ENCODE measurements at regions not wholly inside any gene's neighbourhood (a gene's known extent, or its start where the extent isn't known, plus 50 kb on each side); places are given as distances from the start of the nearest gene placed in this dataset.

- peak in 1 of 2 donors; percentile 4 for DNase-seq
- no peaks in the 10 kb centered on the region for H3K4me1 ChIP-seq (ENCODE audit: control insufficient read depth, insufficient read depth, low read length)
- no peaks in the 10 kb centered on the region for H3K36me3 ChIP-seq (ENCODE audit: control insufficient read depth, insufficient read depth, low read length)
- H3K27ac ChIP-seq (ENCODE audit: low read length), result no peak overlapping the region
- WGBS (ENCODE audit: insufficient coverage, low lambda C conversion rate), result no CpG with 5 or more reads among the region's 6 CpGs
- no peaks in the 10 kb centered on the region for H3K9me3 ChIP-seq (ENCODE audit: control insufficient read depth, low read depth, low read length)
- no peaks in the 10 kb centered on the region for H3K27me3 ChIP-seq (ENCODE audit: control insufficient read depth, insufficient read depth, low read length)
- no peak overlapping the region for H3K4me3 ChIP-seq (ENCODE audit: low read length)
Observed at GRCh38 chr6:91029211-91029610, 442.3 kb upstream of the MAP3K7 start.

GRCh38 chr6:91023529-91023928, 436.7 kb upstream of the MAP3K7 start:
- DNase-seq, result no peak
- no peaks in the 10 kb centered on the region for H3K36me3 ChIP-seq (ENCODE audit: control insufficient read depth, insufficient read depth, low read length)
- H3K9me3 ChIP-seq (ENCODE audit: control insufficient read depth, low read depth, low read length), result no peaks in the 10 kb centered on the region
- H3K27me3 ChIP-seq (ENCODE audit: control insufficient read depth, insufficient read depth, low read length), result no peaks in the 10 kb centered on the region
- H3K4me3 ChIP-seq (ENCODE audit: low read length), result no peak overlapping the region
- H3K4me1 ChIP-seq (ENCODE audit: control insufficient read depth, insufficient read depth, low read length), result no peaks in the 10 kb centered on the region
- H3K27ac ChIP-seq (ENCODE audit: low read length), result no peak overlapping the region

- no peaks in the 10 kb centered on the region for H3K36me3 ChIP-seq (ENCODE audit: control insufficient read depth, insufficient read depth, low read length)
- DNase-seq, result no peak
- no peaks in the 10 kb centered on the region for H3K9me3 ChIP-seq (ENCODE audit: control insufficient read depth, low read depth, low read length)
- no CpG with 5 or more reads among the region's 1 CpG for WGBS (ENCODE audit: insufficient coverage, low lambda C conversion rate)
- no peaks in the 10 kb centered on the region for H3K27me3 ChIP-seq (ENCODE audit: control insufficient read depth, insufficient read depth, low read length)
- H3K4me1 ChIP-seq (ENCODE audit: control insufficient read depth, insufficient read depth, low read length), result no peaks in the 10 kb centered on the region
- no peak overlapping the region for H3K4me3 ChIP-seq (ENCODE audit: low read length)
- H3K27ac ChIP-seq (ENCODE audit: low read length), result no peak overlapping the region
Observed at GRCh38 chr6:91020744-91021143, 433.9 kb upstream of the MAP3K7 start.

DNA sequence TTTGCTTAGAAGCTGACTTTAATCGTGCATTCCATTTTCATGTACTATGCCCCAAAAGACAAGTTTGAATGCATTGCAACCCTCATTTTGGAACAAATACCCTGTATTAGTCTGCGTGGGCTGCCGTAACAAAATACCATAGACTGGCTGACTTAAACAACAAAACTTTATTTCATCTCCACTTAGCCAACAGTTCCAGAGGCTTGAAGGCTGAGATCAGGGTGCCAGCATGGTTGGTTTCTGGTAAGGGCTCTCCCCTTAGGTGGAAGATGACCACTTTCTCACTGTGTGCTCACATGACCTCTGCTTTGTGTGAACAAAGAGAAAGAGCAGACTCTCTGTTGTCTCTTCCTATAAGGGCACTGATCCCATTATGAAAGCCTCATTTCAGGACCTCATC, 431.7 kb upstream of the MAP3K7 start:
- Histone ChIP-seq H3K27me3 (ENCODE audit: control insufficient read depth, insufficient read depth, low read length) (no peaks in the 10 kb centered on the region), H3K4me1 (ENCODE audit: control insufficient read depth, insufficient read depth, low read length) (no peaks in the 10 kb centered on the region), H3K36me3 (ENCODE audit: control insufficient read depth, insufficient read depth, low read length) (no peaks in the 10 kb centered on the region), H3K9me3 (ENCODE audit: control insufficient read depth, low read depth, low read length) (no peaks in the 10 kb centered on the region), H3K27ac (ENCODE audit: low read length) (no peak overlapping the region), H3K4me3 (ENCODE audit: low read length) (no peak overlapping the region)
- DNase-seq, result no peak
- WGBS (ENCODE audit: insufficient coverage, low lambda C conversion rate), result no CpG with 5 or more reads among the region's 3 CpGs

DNA sequence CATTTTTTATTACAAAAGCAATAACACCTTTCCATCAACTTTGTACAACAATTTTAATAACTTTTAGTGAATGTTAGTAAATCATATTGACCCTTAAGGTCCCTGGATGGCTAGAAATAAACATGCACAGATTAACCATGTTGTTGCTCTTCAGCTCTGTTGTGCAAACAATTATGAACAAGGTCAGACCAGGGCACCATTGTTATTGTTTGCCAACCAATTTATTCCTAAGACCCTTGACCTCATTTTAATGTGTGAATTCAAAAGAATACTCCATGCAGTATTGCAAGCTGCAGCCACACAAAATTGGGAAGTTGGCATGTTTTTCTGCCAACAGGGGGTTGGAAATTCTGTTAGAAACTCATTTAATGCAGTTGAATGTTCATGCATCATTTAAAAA, 426.6 kb upstream of the MAP3K7 start:
- no peak overlapping the region for H3K4me3 ChIP-seq (ENCODE audit: low read length)
- no peaks in the 10 kb centered on the region for H3K36me3 ChIP-seq (ENCODE audit: control insufficient read depth, insufficient read depth, low read length)
- H3K4me1 ChIP-seq (ENCODE audit: control insufficient read depth, insufficient read depth, low read length), result no peaks in the 10 kb centered on the region
- no peaks in the 10 kb centered on the region for H3K9me3 ChIP-seq (ENCODE audit: control insufficient read depth, low read depth, low read length)
- H3K27ac ChIP-seq (ENCODE audit: low read length), result no peak overlapping the region
- DNase-seq, result no peak
- H3K27me3 ChIP-seq (ENCODE audit: control insufficient read depth, insufficient read depth, low read length), result no peaks in the 10 kb centered on the region

DNA sequence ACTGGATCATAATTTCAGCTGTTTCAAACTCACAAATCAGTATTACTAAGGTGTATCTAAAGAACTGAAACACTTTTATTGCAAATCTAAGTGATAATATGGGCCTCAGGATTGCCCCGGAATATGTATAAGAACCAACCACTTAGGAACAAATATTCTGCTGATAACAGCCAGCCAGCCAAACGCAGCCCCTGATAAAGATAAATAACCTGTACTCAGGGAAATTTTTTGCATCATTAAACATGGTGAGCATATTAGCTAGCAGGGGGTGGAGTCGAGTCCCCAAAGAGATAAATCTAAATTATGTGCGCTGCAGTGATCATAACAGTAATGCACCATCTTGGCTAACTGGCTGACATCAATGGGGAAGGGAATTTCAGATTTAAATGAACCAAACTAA, 410.2 kb upstream of the MAP3K7 start:
- Histone ChIP-seq H3K4me3 (ENCODE audit: low read length) (no peak overlapping the region), H3K4me1 (ENCODE audit: control insufficient read depth, insufficient read depth, low read length) (no peaks in the 10 kb centered on the region), H3K27me3 (ENCODE audit: control insufficient read depth, insufficient read depth, low read length) (no peaks in the 10 kb centered on the region), H3K9me3 (ENCODE audit: control insufficient read depth, low read depth, low read length) (no peaks in the 10 kb centered on the region), H3K27ac (ENCODE audit: low read length) (no peak overlapping the region), H3K36me3 (ENCODE audit: control insufficient read depth, insufficient read depth, low read length) (no peaks in the 10 kb centered on the region)
- no peak for DNase-seq
- WGBS (ENCODE audit: insufficient coverage, low lambda C conversion rate), result no CpG with 5 or more reads among the region's 4 CpGs

GRCh38 chr6:90993770-90994169, 406.9 kb upstream of the MAP3K7 start:
- Histone ChIP-seq H3K9me3 (ENCODE audit: control insufficient read depth, low read depth, low read length) (no peaks in the 10 kb centered on the region), H3K4me1 (ENCODE audit: control insufficient read depth, insufficient read depth, low read length) (no peaks in the 10 kb centered on the region), H3K4me3 (ENCODE audit: low read length) (no peak overlapping the region), H3K27me3 (ENCODE audit: control insufficient read depth, insufficient read depth, low read length) (no peaks in the 10 kb centered on the region), H3K36me3 (ENCODE audit: control insufficient read depth, insufficient read depth, low read length) (no peaks in the 10 kb centered on the region), H3K27ac (ENCODE audit: low read length) (no peak overlapping the region)
- no peak for DNase-seq
- WGBS (ENCODE audit: insufficient coverage, low lambda C conversion rate), result 75% methylated on average over 1 of the region's 3 CpGs

DNA sequence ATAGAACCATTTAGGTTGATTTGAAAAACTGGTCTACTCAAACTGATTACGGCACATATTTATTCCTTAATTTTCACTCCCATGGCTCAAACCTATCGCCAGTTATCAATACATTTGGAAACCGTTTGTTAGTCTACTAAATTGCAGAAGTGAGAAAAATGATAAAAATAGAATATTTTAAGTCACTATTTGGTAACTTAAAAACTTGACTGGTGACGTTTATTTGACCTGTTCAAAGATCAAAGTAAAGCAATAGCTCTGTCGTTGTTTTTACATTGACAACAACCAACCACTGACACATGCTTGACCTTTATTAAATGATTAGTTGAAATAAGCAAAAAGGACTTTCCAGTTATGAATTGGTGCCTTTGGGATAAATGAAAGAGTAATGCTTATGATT, 402.9 kb upstream of the MAP3K7 start:
- H3K36me3 ChIP-seq (ENCODE audit: control insufficient read depth, insufficient read depth, low read length), result no peaks in the 10 kb centered on the region
- H3K4me3 ChIP-seq (ENCODE audit: low read length), result no peak overlapping the region
- no peak for DNase-seq
- WGBS (ENCODE audit: insufficient coverage, low lambda C conversion rate), result 70% methylated on average over 2 of the region's 5 CpGs
- no peak overlapping the region for H3K27ac ChIP-seq (ENCODE audit: low read length)
- no peaks in the 10 kb centered on the region for H3K27me3 ChIP-seq (ENCODE audit: control insufficient read depth, insufficient read depth, low read length)
- no peaks in the 10 kb centered on the region for H3K9me3 ChIP-seq (ENCODE audit: control insufficient read depth, low read depth, low read length)
- no peaks in the 10 kb centered on the region for H3K4me1 ChIP-seq (ENCODE audit: control insufficient read depth, insufficient read depth, low read length)

GRCh38 chr6:90984066-90984465, 397.2 kb upstream of the MAP3K7 start:
- H3K4me3 ChIP-seq (ENCODE audit: low read length), result no peak overlapping the region
- H3K4me1 ChIP-seq (ENCODE audit: control insufficient read depth, insufficient read depth, low read length), result no peaks in the 10 kb centered on the region
- DNase-seq, result no peak
- H3K27me3 ChIP-seq (ENCODE audit: control insufficient read depth, insufficient read depth, low read length), result no peaks in the 10 kb centered on the region
- WGBS (ENCODE audit: insufficient coverage, low lambda C conversion rate), result no CpG with 5 or more reads among the region's 3 CpGs
- no peaks in the 10 kb centered on the region for H3K36me3 ChIP-seq (ENCODE audit: control insufficient read depth, insufficient read depth, low read length)
- no peaks in the 10 kb centered on the region for H3K9me3 ChIP-seq (ENCODE audit: control insufficient read depth, low read depth, low read length)
- no peak overlapping the region for H3K27ac ChIP-seq (ENCODE audit: low read length)

DNA sequence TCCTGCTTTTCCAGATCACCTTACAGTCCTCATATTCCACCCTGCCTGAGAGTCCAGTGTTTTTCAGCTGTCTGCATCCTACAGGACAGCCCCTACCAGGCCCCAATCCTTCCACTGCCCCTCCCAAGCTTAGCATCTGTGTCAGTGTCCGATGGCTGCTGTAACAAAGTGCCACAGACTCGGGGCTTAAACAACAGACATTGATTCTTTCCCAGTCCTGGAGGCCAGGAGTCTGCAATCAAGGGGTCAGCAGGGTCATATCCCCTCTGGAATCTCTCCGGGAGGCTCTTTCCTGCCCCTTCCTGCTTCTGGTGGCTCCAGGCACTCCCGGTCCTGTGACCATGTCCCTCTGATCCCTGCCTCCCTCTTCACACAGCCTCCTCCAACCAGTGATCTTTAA, 396.6 kb upstream of the MAP3K7 start:
- H3K4me1 ChIP-seq (ENCODE audit: control insufficient read depth, insufficient read depth, low read length), result no peaks in the 10 kb centered on the region
- no peak overlapping the region for H3K27ac ChIP-seq (ENCODE audit: low read length)
- no peaks in the 10 kb centered on the region for H3K27me3 ChIP-seq (ENCODE audit: control insufficient read depth, insufficient read depth, low read length)
- WGBS (ENCODE audit: insufficient coverage, low lambda C conversion rate), result no CpG with 5 or more reads among the region's 4 CpGs
- no peak for DNase-seq
- no peaks in the 10 kb centered on the region for H3K36me3 ChIP-seq (ENCODE audit: control insufficient read depth, insufficient read depth, low read length)
- H3K9me3 ChIP-seq (ENCODE audit: control insufficient read depth, low read depth, low read length), result no peaks in the 10 kb centered on the region
- H3K4me3 ChIP-seq (ENCODE audit: low read length), result no peak overlapping the region

GRCh38 chr6:90982581-90982980, 395.7 kb upstream of the MAP3K7 start:
- WGBS (ENCODE audit: insufficient coverage, low lambda C conversion rate), result 100% methylated on average over 1 of the region's 7 CpGs
- H3K4me3 ChIP-seq (ENCODE audit: low read length), result no peak overlapping the region
- H3K27ac ChIP-seq (ENCODE audit: low read length), result no peak overlapping the region
- H3K27me3 ChIP-seq (ENCODE audit: control insufficient read depth, insufficient read depth, low read length), result no peaks in the 10 kb centered on the region
- H3K36me3 ChIP-seq (ENCODE audit: control insufficient read depth, insufficient read depth, low read length), result no peaks in the 10 kb centered on the region
- no peaks in the 10 kb centered on the region for H3K4me1 ChIP-seq (ENCODE audit: control insufficient read depth, insufficient read depth, low read length)
- H3K9me3 ChIP-seq (ENCODE audit: control insufficient read depth, low read depth, low read length), result no peaks in the 10 kb centered on the region
- no peak for DNase-seq

Measured in large intestine (tissue), 3 donors.